ENCODE measurements at regions not wholly inside any gene's neighbourhood (a gene's known extent, or its start where the extent isn't known, plus 50 kb on each side); places are given as distances from the start of the nearest gene placed in this dataset.

- no peaks in the 10 kb centered on the region for H3K27me3 ChIP-seq
- H3K4me1 ChIP-seq: peaks cover 0 to 4% of the 10 kb centered on the region in 2 donors
- no peak for DNase-seq
- intact Hi-C loops (cut with DNase I; ENCODE audit: low total_unique reads): no loop called here
- TF ChIP-seq POLR2A (IDR thresholded peaks at IDR 0.05) (no peak), CTCF (IDR thresholded peaks at IDR 0.05 in 4 of 5, conservative IDR thresholded peaks at IDR 0.05 in 1 of 5) (no peak)
- in situ Hi-C loops (cut with MboI; ENCODE audit: low sequenced_read_pairs in 4 of 4): no loop called here
- ATAC-seq: no peak
- H3K36me3 ChIP-seq: no peaks in the 10 kb centered on the region
- no peak overlapping the region for H3K4me3 ChIP-seq
- H3K27ac ChIP-seq: no peak overlapping the region
- no peaks in the 10 kb centered on the region for H3K9me3 ChIP-seq
These were observed 233.6 kb upstream of the IRX1 start for GRCh38 chr5:3361811-3362605.

DNA sequence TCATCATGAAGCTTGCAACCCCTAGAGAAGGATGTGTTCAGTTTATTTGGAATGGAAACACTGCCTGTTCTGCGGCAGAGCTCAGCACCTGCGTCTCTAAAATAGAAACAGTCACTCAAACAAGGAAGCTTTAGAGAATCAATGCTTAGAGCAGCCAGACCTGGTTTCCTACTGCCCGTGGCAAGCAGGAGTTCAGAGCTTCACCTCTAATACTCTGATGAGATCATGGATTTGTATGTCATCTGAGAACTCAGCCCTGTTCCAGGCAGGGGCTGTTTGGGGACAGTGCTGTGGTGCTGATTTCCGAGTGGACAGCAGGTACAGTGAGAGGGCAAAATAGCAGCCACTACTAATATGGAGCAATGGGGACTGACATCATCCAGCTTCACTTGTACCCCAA, 236.0 kb upstream of the IRX1 start:
- Histone ChIP-seq H3K36me3 (no peaks in the 10 kb centered on the region), H3K27ac (no peak overlapping the region), H3K27me3 (no peaks in the 10 kb centered on the region), H3K4me3 (no peak overlapping the region), H3K9me3 (no peaks in the 10 kb centered on the region), H3K4me1 (peaks cover 0 to 4% of the 10 kb centered on the region in 2 donors)
- intact Hi-C loops (cut with DNase I; ENCODE audit: low total_unique reads): no loop called here
- TF ChIP-seq POLR2A (IDR thresholded peaks at IDR 0.05) (no peak), CTCF (IDR thresholded peaks at IDR 0.05 in 4 of 5, conservative IDR thresholded peaks at IDR 0.05 in 1 of 5) (no peak)
- DNase-seq (no peak), ATAC-seq (no peak)
- in situ Hi-C loops (cut with MboI; ENCODE audit: low sequenced_read_pairs in 4 of 4): no loop called here

DNA sequence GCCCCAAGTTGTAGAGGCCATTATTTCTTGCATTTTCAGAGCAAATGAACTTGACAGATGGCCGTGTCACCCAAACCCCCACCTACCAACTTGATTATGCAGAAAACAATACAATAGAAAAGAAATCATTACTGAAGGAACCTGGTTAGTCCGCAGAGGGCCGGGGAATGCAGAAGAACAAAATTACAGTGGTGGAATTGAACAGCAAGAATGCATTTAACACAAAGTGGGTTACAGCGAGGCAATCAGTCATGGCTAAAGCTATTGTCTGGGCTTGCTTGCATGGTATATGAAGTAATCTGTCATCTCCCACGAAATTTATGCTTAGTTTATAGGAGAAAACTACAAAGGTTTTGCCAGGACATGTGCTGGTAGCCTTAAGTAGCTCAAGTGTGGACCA, 238.3 kb upstream of the IRX1 start:
- H3K27me3 ChIP-seq: no peaks in the 10 kb centered on the region
- in situ Hi-C loops (cut with MboI; ENCODE audit: low sequenced_read_pairs in 4 of 4) (no loop called here), intact Hi-C loops (cut with DNase I; ENCODE audit: low total_unique reads) (no loop called here)
- no peak overlapping the region for H3K27ac ChIP-seq
- H3K9me3 ChIP-seq: no peaks in the 10 kb centered on the region
- ATAC-seq: no peak
- H3K4me3 ChIP-seq: no peak overlapping the region
- TF ChIP-seq POLR2A (IDR thresholded peaks at IDR 0.05) (no peak), CTCF (IDR thresholded peaks at IDR 0.05 in 4 of 5, conservative IDR thresholded peaks at IDR 0.05 in 1 of 5) (no peak)
- H3K4me1 ChIP-seq: peaks cover 0 to 4% of the 10 kb centered on the region in 2 donors
- DNase-seq: no peak
- H3K36me3 ChIP-seq: no peaks in the 10 kb centered on the region

DNA sequence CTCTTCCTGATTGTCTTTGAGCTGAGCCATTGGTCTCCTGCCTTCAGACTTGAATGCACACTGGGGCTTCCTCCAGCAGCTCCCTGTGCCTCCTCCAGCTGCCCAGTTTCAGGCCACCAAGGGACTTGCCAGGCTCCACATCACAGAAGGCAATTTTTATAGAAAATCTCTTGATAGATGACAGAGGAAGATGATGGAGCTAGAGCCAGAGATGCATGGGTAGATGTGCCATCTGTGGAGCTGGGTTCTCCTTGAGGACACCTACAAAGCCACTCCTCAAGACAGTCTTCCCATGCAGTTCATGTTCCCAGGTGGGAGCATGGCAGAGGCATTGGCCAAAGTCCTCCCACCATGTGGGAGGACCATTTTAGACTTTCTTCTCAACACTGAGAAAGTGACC, 239.6 kb upstream of the IRX1 start:
- no peak for TF ChIP-seq CTCF (IDR thresholded peaks at IDR 0.05 in 4 of 5, conservative IDR thresholded peaks at IDR 0.05 in 1 of 5)
- intact Hi-C loops (cut with DNase I; ENCODE audit: low total_unique reads) (no loop called here), in situ Hi-C loops (cut with MboI; ENCODE audit: low sequenced_read_pairs in 4 of 4) (no loop called here)
- Histone ChIP-seq H3K9me3 (no peaks in the 10 kb centered on the region), H3K36me3 (no peaks in the 10 kb centered on the region), H3K4me3 (no peak overlapping the region), H3K27me3 (no peaks in the 10 kb centered on the region), H3K4me1 (peaks cover 0 to 4% of the 10 kb centered on the region in 2 donors), H3K27ac (no peak overlapping the region)
- no peak for DNase-seq
- ATAC-seq: no peak

DNA sequence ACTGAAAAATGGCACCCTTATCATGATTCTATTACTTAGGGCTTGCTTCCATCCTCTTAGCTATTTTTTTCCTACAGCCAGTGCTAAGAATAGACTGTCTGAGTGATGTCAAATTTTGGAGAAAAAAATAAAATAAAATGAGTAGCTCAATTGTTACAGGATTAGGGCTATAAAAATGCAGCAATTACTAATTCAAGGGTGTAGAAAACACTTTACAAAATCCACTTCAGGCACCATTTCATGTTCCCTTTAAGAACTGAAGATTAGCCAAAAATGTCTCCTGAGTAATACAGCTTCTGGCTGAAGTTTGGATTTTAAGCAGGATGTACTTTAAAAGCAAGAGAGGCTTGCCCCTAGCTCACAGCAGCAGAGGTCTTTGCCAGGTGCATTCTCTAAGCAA, 240.5 kb upstream of the IRX1 start:
- TF ChIP-seq POLR2A (IDR thresholded peaks at IDR 0.05) (no peak), CTCF (IDR thresholded peaks at IDR 0.05 in 4 of 5, conservative IDR thresholded peaks at IDR 0.05 in 1 of 5) (no peak)
- Histone ChIP-seq H3K27ac (no peak overlapping the region), H3K9me3 (no peaks in the 10 kb centered on the region), H3K36me3 (no peaks in the 10 kb centered on the region), H3K27me3 (no peaks in the 10 kb centered on the region), H3K4me1 (peaks cover 0 to 4% of the 10 kb centered on the region in 2 donors), H3K4me3 (no peak overlapping the region)
- intact Hi-C loops (cut with DNase I; ENCODE audit: low total_unique reads) (no loop called here), in situ Hi-C loops (cut with MboI; ENCODE audit: low sequenced_read_pairs in 4 of 4) (no loop called here)
- no peak for ATAC-seq
- DNase-seq: no peak
